ENCODE measurements at regions not wholly inside any gene's neighbourhood (a gene's known extent, or its start where the extent isn't known, plus 50 kb on each side); places are given as distances from the start of the nearest gene placed in this dataset.

DNA sequence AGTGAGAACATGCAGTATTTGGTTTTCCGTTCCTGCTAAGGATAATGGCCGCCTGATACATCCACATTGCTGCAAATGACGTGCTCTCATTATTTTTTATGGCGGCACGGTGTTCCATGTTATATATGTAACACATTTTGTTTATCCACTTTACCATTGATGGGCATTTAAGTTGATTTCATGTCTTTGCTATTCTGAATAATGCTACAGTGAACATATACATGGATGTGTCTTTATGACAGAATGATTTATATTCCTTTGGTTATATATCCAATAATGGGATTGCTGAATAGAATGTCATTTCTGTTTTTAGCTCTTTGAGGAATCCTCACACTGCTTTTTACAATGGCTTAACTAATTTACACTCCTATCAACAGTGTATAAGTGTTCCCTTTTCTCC is 1223.2 kb downstream of the RAPGEF2 start:
- no peak overlapping the region for H3K27ac ChIP-seq
- H3K4me3 ChIP-seq, result no peak overlapping the region
- no peaks in the 10 kb centered on the region for H3K27me3 ChIP-seq
- DNase-seq (ENCODE audit: low spot score in 2 of 2), result no peak
- no peaks in the 10 kb centered on the region for H3K9me3 ChIP-seq
- 70 to 77% methylated on average over 5 of the region's 5 CpGs for WGBS, 2 donors
- H3K4me1 ChIP-seq, result no peaks in the 10 kb centered on the region
- TF ChIP-seq EP300 (IDR thresholded peaks at IDR 0.05) (no peak), POLR2A (IDR thresholded peaks at IDR 0.05) (no peak)
- TF ChIP-seq, protein P1, sequence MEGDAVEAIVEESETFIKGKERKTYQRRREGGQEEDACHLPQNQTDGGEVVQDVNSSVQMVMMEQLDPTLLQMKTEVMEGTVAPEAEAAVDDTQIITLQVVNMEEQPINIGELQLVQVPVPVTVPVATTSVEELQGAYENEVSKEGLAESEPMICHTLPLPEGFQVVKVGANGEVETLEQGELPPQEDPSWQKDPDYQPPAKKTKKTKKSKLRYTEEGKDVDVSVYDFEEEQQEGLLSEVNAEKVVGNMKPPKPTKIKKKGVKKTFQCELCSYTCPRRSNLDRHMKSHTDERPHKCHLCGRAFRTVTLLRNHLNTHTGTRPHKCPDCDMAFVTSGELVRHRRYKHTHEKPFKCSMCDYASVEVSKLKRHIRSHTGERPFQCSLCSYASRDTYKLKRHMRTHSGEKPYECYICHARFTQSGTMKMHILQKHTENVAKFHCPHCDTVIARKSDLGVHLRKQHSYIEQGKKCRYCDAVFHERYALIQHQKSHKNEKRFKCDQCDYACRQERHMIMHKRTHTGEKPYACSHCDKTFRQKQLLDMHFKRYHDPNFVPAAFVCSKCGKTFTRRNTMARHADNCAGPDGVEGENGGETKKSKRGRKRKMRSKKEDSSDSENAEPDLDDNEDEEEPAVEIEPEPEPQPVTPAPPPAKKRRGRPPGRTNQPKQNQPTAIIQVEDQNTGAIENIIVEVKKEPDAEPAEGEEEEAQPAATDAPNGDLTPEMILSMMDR (IDR thresholded peaks at IDR 0.05), result no peak
- H3K36me3 ChIP-seq, result no peaks in the 10 kb centered on the region

DNA sequence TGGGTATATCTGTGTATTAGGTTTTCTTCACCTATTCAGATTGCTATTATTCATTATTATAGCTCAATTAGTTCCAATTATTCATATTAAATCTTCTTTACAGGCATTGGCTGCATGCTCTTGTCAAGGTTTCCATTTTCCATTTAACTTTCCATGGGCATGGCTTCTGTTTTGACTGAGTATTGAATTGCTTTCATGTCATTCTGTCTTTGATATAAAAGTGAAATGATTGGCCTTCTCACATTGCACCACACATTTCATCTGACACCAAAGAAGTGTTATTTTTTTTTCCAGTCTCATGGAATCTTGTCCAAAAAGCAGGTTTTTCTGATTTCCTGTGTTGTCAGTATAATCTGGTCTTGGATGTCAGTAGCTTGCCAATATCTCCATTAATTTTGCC is 1244.3 kb downstream of the RAPGEF2 start:
- no peak overlapping the region for H3K27ac ChIP-seq
- H3K9me3 ChIP-seq, result no peaks in the 10 kb centered on the region
- H3K36me3 ChIP-seq, result no peaks in the 10 kb centered on the region
- H3K27me3 ChIP-seq, result no peaks in the 10 kb centered on the region
- DNase-seq (ENCODE audit: low spot score in 2 of 2), result no peak
- TF ChIP-seq EP300 (IDR thresholded peaks at IDR 0.05) (no peak), POLR2A (IDR thresholded peaks at IDR 0.05) (no peak)
- TF ChIP-seq, protein P1 (IDR thresholded peaks at IDR 0.05), result no peak
- H3K4me3 ChIP-seq, result no peak overlapping the region
- H3K4me1 ChIP-seq, result no peaks in the 10 kb centered on the region

DNA sequence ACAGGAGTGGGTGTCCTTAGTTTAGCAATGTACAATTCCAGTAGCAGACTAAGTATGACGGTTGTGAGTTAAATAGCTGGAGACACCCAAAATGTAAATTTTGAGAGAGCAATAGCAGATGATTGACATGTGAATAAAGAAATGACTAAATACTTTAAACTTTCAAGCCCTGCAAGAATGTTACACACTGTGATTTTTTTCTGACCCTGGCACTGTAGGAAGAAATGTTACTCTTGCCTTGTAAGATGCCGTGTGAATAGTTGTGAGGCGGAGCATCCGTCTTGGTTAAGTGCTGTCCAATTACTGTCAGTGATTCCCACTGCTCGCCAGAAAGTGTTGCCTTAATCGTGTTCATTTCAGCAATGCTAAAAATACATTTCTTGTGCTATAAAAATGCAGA is 1248.1 kb downstream of the RAPGEF2 start:
- no peak for DNase-seq (ENCODE audit: low spot score in 2 of 2)
- Histone ChIP-seq H3K36me3 (no peaks in the 10 kb centered on the region), H3K27ac (no peak overlapping the region), H3K27me3 (no peaks in the 10 kb centered on the region), H3K4me1 (no peaks in the 10 kb centered on the region), H3K4me3 (no peak overlapping the region), H3K9me3 (no peaks in the 10 kb centered on the region)
- TF ChIP-seq EP300 (IDR thresholded peaks at IDR 0.05), result no peak
- TF ChIP-seq POLR2A (IDR thresholded peaks at IDR 0.05), result no peak
- TF ChIP-seq, protein P1 (IDR thresholded peaks at IDR 0.05), result no peak
- WGBS, 2 donors, result 52 to 56% methylated on average over 6 of the region's 6 CpGs

DNA sequence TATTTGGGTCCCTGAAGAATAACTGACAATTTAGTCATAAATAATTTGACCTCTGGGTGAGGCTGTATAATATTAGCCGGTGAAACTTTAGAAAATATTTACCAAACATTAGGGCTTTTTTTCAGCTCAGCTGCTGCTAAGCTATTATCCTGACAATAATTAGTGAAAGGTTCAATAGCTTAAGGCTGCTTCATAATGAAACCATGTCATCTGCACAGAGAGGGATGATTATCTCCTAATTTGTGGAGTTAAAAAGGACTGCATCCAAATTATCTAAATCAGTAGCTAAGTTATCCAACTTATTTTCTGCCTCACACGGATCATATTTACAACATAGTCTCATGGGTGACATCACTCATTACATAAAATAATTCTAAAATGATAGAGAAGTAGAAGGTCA is 1249.8 kb downstream of the RAPGEF2 start:
- H3K27me3 ChIP-seq, result no peaks in the 10 kb centered on the region
- 45 to 50% methylated on average over 2 of the region's 2 CpGs for WGBS, 2 donors
- no peaks in the 10 kb centered on the region for H3K9me3 ChIP-seq
- no peaks in the 10 kb centered on the region for H3K36me3 ChIP-seq
- TF ChIP-seq, protein P1 (IDR thresholded peaks at IDR 0.05), result no peak
- TF ChIP-seq EP300 (IDR thresholded peaks at IDR 0.05) (no peak), POLR2A (IDR thresholded peaks at IDR 0.05) (no peak)
- no peak for DNase-seq (ENCODE audit: low spot score in 2 of 2)
- H3K4me3 ChIP-seq, result no peak overlapping the region
- H3K27ac ChIP-seq, result no peak overlapping the region
- H3K4me1 ChIP-seq, result no peaks in the 10 kb centered on the region

DNA sequence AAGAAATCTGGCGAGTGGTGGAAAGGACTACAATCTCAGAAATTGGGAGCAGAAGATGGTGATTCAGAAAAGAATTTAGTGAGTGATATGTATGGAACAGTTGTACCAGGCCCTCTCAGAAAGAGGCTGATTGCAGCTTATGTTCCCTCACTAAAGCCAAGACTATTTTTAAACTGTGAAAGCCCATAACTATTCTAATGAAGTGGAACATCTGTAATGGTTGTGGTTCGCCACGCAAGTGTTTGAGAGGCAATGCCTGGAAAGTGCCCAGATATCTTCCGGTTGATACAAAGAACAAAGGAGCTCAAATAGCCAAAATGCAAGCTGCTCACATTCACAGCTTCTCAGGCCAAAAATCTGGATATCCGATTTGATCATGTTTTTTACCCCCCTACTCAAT is 1250.7 kb downstream of the RAPGEF2 start:
- H3K4me1 ChIP-seq, result no peaks in the 10 kb centered on the region
- H3K27ac ChIP-seq, result no peak overlapping the region
- no peaks in the 10 kb centered on the region for H3K9me3 ChIP-seq
- TF ChIP-seq, protein P1 (IDR thresholded peaks at IDR 0.05), result no peak
- no peak for TF ChIP-seq EP300 (IDR thresholded peaks at IDR 0.05)
- no peak for TF ChIP-seq POLR2A (IDR thresholded peaks at IDR 0.05)
- 51 to 52% methylated on average over 5 of the region's 5 CpGs for WGBS, 2 donors
- no peaks in the 10 kb centered on the region for H3K36me3 ChIP-seq
- DNase-seq (ENCODE audit: low spot score in 2 of 2), result no peak
- no peak overlapping the region for H3K4me3 ChIP-seq
- H3K27me3 ChIP-seq, result no peaks in the 10 kb centered on the region
